ENCODE measurements at regions not wholly inside any gene's neighbourhood (a gene's known extent, or its start where the extent isn't known, plus 50 kb on each side); places are given as distances from the start of the nearest gene placed in this dataset.

- no peak for TF ChIP-seq EZH2 (IDR thresholded peaks at IDR 0.05; ENCODE audit: borderline replicate concordance, insufficient read depth, low read length, poor library complexity, severe bottlenecking)
- TF ChIP-seq CTCF (IDR thresholded peaks at IDR 0.05; ENCODE audit: poor library complexity, severe bottlenecking): no peak
- TF ChIP-seq SMC3 (conservative IDR thresholded peaks at IDR 0.05; ENCODE audit: poor library complexity): no peak
- no peak for TF ChIP-seq RAD21 (conservative IDR thresholded peaks at IDR 0.05)
- TF ChIP-seq POLR2AphosphoS5 (IDR thresholded peaks at IDR 0.05): no peak
- no peak for TF ChIP-seq TAF1 (IDR thresholded peaks at IDR 0.05; ENCODE audit: low read depth)
- H3K27me3 ChIP-seq (ENCODE audit: insufficient read depth, low read depth, low read length): no peaks in the 10 kb centered on the region
- H4K20me1 ChIP-seq (ENCODE audit: insufficient read depth): no peaks in the 10 kb centered on the region
- no peak overlapping the region for H3K9ac ChIP-seq (ENCODE audit: low read length)
- H3K4me2 ChIP-seq (ENCODE audit: low read length): no peak overlapping the region
- H3F3A ChIP-seq (ENCODE audit: insufficient read depth, low read length, poor library complexity, severe bottlenecking): no peaks in the 10 kb centered on the region
- peaks cover 3% of the 10 kb centered on the region for H3K9me3 ChIP-seq (ENCODE audit: low read length)
- no peak overlapping the region for H3K4me3 ChIP-seq (ENCODE audit: low read length)
- H3K27ac ChIP-seq (ENCODE audit: low read length): no peak overlapping the region
- no peak overlapping the region for H2AFZ ChIP-seq (ENCODE audit: low read depth, low read length)
- H3K9me2 ChIP-seq (ENCODE audit: insufficient read depth, low read length): no peaks in the 10 kb centered on the region
- H3K79me2 ChIP-seq (replicated peaks; ENCODE audit: insufficient read depth, low read length): no peaks in the 10 kb centered on the region
- no peaks in the 10 kb centered on the region for H3K36me3 ChIP-seq (ENCODE audit: insufficient read depth, low read length)
Observed at GRCh38 chr1:69410893-69411292, 156.8 kb upstream of the LRRC7 start.

DNA sequence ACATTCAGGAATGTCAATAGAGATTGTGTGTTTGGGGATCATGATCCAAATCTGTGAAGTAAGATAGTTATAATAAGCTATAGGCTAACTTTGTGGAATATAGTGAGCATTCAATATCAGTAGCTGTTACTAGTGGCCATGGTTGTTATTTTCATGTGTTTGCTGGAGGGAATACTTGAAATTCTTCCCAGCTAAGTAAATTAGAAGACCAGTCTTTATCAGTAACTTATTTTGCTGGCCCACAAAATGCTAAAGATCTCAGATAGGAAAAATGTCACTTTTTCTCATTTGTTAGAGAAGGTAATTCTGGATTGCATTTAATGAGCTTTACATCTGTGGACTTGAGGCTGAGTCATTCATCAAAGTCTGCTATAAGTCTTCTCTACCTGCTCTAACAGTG is 156.1 kb upstream of the LRRC7 start:
- H3K79me2 ChIP-seq (replicated peaks; ENCODE audit: insufficient read depth, low read length): no peaks in the 10 kb centered on the region
- H3K36me3 ChIP-seq (ENCODE audit: insufficient read depth, low read length): no peaks in the 10 kb centered on the region
- H3K4me3 ChIP-seq (ENCODE audit: low read length): no peak overlapping the region
- no peaks in the 10 kb centered on the region for H3F3A ChIP-seq (ENCODE audit: insufficient read depth, low read length, poor library complexity, severe bottlenecking)
- no peaks in the 10 kb centered on the region for H4K20me1 ChIP-seq (ENCODE audit: insufficient read depth)
- no peak overlapping the region for H3K27ac ChIP-seq (ENCODE audit: low read length)
- H3K9ac ChIP-seq (ENCODE audit: low read length): no peak overlapping the region
- TF ChIP-seq EP300 (conservative IDR thresholded peaks at IDR 0.05; ENCODE audit: poor library complexity, severe bottlenecking): no peak
- no peak for TF ChIP-seq MXI1 (conservative IDR thresholded peaks at IDR 0.05; ENCODE audit: poor library complexity, severe bottlenecking)
- no peak for TF ChIP-seq TAF1 (IDR thresholded peaks at IDR 0.05; ENCODE audit: low read depth)
- TF ChIP-seq CTCF (IDR thresholded peaks at IDR 0.05; ENCODE audit: poor library complexity, severe bottlenecking): no peak
- TF ChIP-seq, protein P1, sequence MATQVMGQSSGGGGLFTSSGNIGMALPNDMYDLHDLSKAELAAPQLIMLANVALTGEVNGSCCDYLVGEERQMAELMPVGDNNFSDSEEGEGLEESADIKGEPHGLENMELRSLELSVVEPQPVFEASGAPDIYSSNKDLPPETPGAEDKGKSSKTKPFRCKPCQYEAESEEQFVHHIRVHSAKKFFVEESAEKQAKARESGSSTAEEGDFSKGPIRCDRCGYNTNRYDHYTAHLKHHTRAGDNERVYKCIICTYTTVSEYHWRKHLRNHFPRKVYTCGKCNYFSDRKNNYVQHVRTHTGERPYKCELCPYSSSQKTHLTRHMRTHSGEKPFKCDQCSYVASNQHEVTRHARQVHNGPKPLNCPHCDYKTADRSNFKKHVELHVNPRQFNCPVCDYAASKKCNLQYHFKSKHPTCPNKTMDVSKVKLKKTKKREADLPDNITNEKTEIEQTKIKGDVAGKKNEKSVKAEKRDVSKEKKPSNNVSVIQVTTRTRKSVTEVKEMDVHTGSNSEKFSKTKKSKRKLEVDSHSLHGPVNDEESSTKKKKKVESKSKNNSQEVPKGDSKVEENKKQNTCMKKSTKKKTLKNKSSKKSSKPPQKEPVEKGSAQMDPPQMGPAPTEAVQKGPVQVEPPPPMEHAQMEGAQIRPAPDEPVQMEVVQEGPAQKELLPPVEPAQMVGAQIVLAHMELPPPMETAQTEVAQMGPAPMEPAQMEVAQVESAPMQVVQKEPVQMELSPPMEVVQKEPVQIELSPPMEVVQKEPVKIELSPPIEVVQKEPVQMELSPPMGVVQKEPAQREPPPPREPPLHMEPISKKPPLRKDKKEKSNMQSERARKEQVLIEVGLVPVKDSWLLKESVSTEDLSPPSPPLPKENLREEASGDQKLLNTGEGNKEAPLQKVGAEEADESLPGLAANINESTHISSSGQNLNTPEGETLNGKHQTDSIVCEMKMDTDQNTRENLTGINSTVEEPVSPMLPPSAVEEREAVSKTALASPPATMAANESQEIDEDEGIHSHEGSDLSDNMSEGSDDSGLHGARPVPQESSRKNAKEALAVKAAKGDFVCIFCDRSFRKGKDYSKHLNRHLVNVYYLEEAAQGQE (IDR thresholded peaks at IDR 0.05; ENCODE audit: borderline replicate concordance): no peak
- TF ChIP-seq EZH2 (IDR thresholded peaks at IDR 0.05; ENCODE audit: borderline replicate concordance, insufficient read depth, low read length, poor library complexity, severe bottlenecking): no peak
- TF ChIP-seq POLR2AphosphoS5 (IDR thresholded peaks at IDR 0.05): no peak
- no peak for TF ChIP-seq RAD21 (conservative IDR thresholded peaks at IDR 0.05)
- TF ChIP-seq SMC3 (conservative IDR thresholded peaks at IDR 0.05; ENCODE audit: poor library complexity): no peak
- H3K4me2 ChIP-seq (ENCODE audit: low read length): no peak overlapping the region
- H3K9me2 ChIP-seq (ENCODE audit: insufficient read depth, low read length): no peaks in the 10 kb centered on the region
- H3K27me3 ChIP-seq (ENCODE audit: insufficient read depth, low read depth, low read length): no peaks in the 10 kb centered on the region
- peaks cover 3% of the 10 kb centered on the region for H3K9me3 ChIP-seq (ENCODE audit: low read length)
- no peak overlapping the region for H2AFZ ChIP-seq (ENCODE audit: low read depth, low read length)
